ENCODE measurements at regions not wholly inside any gene's neighbourhood (a gene's known extent, or its start where the extent isn't known, plus 50 kb on each side); places are given as distances from the start of the nearest gene placed in this dataset.

- no peak for DNase-seq
Measured at GRCh38 chr10:117884093-117884492, 162.6 kb downstream of the RAB11FIP2 start.

GRCh38 chr10:117884592-117884991 is 162.1 kb downstream of the RAB11FIP2 start:
- DNase-seq = no peak

- DNase-seq = no peak
Measured at GRCh38 chr10:117885206-117885829, 161.4 kb downstream of the RAB11FIP2 start.

- no peak for DNase-seq
Measured at GRCh38 chr10:117886766-117887165, 160.0 kb downstream of the RAB11FIP2 start.

GRCh38 chr10:117889664-117890063 is 157.1 kb downstream of the RAB11FIP2 start:
- no peak for DNase-seq

- DNase-seq = no peak
Measured at GRCh38 chr10:117892681-117893220, 154.0 kb downstream of the RAB11FIP2 start.

GRCh38 chr10:117894339-117894738 is 152.4 kb downstream of the RAB11FIP2 start:
- DNase-seq = no peak

GRCh38 chr10:117896517-117896916 is 150.2 kb downstream of the RAB11FIP2 start:
- DNase-seq = peak in 1 of 5 experiments; percentile 5

- DNase-seq = no peak
Measured at GRCh38 chr10:117899181-117899683, 147.5 kb downstream of the RAB11FIP2 start.

- no peak for DNase-seq
Measured at GRCh38 chr10:117900280-117900679, 146.5 kb downstream of the RAB11FIP2 start.

GRCh38 chr10:117903854-117904253 is 142.9 kb downstream of the RAB11FIP2 start:
- no peak for DNase-seq

- no peak for DNase-seq
Measured at GRCh38 chr10:117905404-117905803, 141.3 kb downstream of the RAB11FIP2 start.

GRCh38 chr10:117911684-117912083 is 135.1 kb downstream of the RAB11FIP2 start:
- DNase-seq = no peak

GRCh38 chr10:117914334-117914733 is 132.4 kb downstream of the RAB11FIP2 start:
- no peak for DNase-seq

- no peak for DNase-seq
Measured at GRCh38 chr10:117920956-117921355, 125.8 kb downstream of the RAB11FIP2 start.

- no peak for DNase-seq
Measured at GRCh38 chr10:117921421-117921820, 125.3 kb downstream of the RAB11FIP2 start.

- no peak for DNase-seq
Measured at GRCh38 chr10:117924820-117925219, 121.9 kb downstream of the RAB11FIP2 start.

- DNase-seq = no peak
Measured at GRCh38 chr10:117925369-117925768, 121.4 kb downstream of the RAB11FIP2 start.

GRCh38 chr10:117926491-117926890 is 120.2 kb downstream of the RAB11FIP2 start:
- no peak for DNase-seq

- no peak for DNase-seq
Measured at GRCh38 chr10:117927332-117927731, 119.4 kb downstream of the RAB11FIP2 start.

- DNase-seq = no peak
Measured at GRCh38 chr10:117927871-117928270, 118.9 kb downstream of the RAB11FIP2 start.

GRCh38 chr10:117928281-117928680 is 118.5 kb downstream of the RAB11FIP2 start:
- no peak for DNase-seq

GRCh38 chr10:117928741-117929140 is 118.0 kb downstream of the RAB11FIP2 start:
- no peak for DNase-seq

- DNase-seq = no peak
Measured at GRCh38 chr10:117929327-117930067, 117.2 kb downstream of the RAB11FIP2 start.
